Dermis blood vessel endothelial cell (primary cell): ENCODE measurements at regions not wholly inside any gene's neighbourhood (a gene's known extent, or its start where the extent isn't known, plus 50 kb on each side); places are given as distances from the start of the nearest gene placed in this dataset.
"Not testable (repeated sequence)": the region's sequence is repeated elsewhere in the genome, so short reads cannot be mapped to it uniquely, and the experiment has no call there.

Source experiments
- DNase-seq: peaks from one replicate; pipeline ENCODE4 v3.0.0; 2010

GRCh38 chr6:153537422-153537821 is 406.3 kb upstream of the RGS17 start:
- DNase-seq: no peak

- DNase-seq: no peak
These were observed 395.4 kb upstream of the RGS17 start for GRCh38 chr6:153526479-153526878.

- DNase-seq: no peak
These were observed 394.9 kb upstream of the RGS17 start for GRCh38 chr6:153525998-153526397.

GRCh38 chr6:153523390-153523789 is 392.3 kb upstream of the RGS17 start:
- DNase-seq: no peak

- DNase-seq: peak; percentile 55
These were observed 380.9 kb upstream of the RGS17 start for GRCh38 chr6:153511896-153512496.

- peak; percentile 1 for DNase-seq
These were observed 372.7 kb upstream of the RGS17 start for GRCh38 chr6:153503810-153504209.

- no peak for DNase-seq
These were observed 362.4 kb upstream of the RGS17 start for GRCh38 chr6:153493501-153493900.

- DNase-seq: no peak
These were observed 358.4 kb upstream of the RGS17 start for GRCh38 chr6:153489479-153489878.

- DNase-seq: no peak
These were observed 357.2 kb upstream of the RGS17 start for GRCh38 chr6:153488267-153488666.

- DNase-seq: no peak
These were observed 354.0 kb upstream of the RGS17 start for GRCh38 chr6:153485072-153485471.

GRCh38 chr6:153484056-153484455 is 353.0 kb upstream of the RGS17 start:
- DNase-seq: no peak

GRCh38 chr6:153476243-153476642 is 345.2 kb upstream of the RGS17 start:
- no peak for DNase-seq

GRCh38 chr6:153465050-153465449 is 334.0 kb upstream of the RGS17 start:
- DNase-seq: no peak

- DNase-seq: no peak
These were observed 318.2 kb upstream of the RGS17 start for GRCh38 chr6:153449279-153449678.

GRCh38 chr6:153442749-153443148 is 311.7 kb upstream of the RGS17 start:
- DNase-seq: not testable (repeated sequence)

- no peak for DNase-seq
These were observed 311.0 kb upstream of the RGS17 start for GRCh38 chr6:153442096-153442495.

GRCh38 chr6:153437193-153437592 is 306.1 kb upstream of the RGS17 start:
- no peak for DNase-seq

- no peak for DNase-seq
These were observed 305.3 kb upstream of the RGS17 start for GRCh38 chr6:153436351-153436750.

GRCh38 chr6:153435787-153436186 is 304.7 kb upstream of the RGS17 start:
- DNase-seq: no peak

- no peak for DNase-seq
These were observed 294.5 kb upstream of the RGS17 start for GRCh38 chr6:153425536-153425935.

GRCh38 chr6:153424719-153425400 is 293.8 kb upstream of the RGS17 start:
- no peak for DNase-seq

- DNase-seq: no peak
These were observed 281.4 kb upstream of the RGS17 start for GRCh38 chr6:153412519-153412918.

- no peak for DNase-seq
These were observed 280.1 kb upstream of the RGS17 start for GRCh38 chr6:153411070-153411648.

GRCh38 chr6:153405931-153406330 is 274.8 kb upstream of the RGS17 start:
- DNase-seq: no peak
